ENCODE measurements at regions not wholly inside any gene's neighbourhood (a gene's known extent, or its start where the extent isn't known, plus 50 kb on each side); places are given as distances from the start of the nearest gene placed in this dataset.

DNA sequence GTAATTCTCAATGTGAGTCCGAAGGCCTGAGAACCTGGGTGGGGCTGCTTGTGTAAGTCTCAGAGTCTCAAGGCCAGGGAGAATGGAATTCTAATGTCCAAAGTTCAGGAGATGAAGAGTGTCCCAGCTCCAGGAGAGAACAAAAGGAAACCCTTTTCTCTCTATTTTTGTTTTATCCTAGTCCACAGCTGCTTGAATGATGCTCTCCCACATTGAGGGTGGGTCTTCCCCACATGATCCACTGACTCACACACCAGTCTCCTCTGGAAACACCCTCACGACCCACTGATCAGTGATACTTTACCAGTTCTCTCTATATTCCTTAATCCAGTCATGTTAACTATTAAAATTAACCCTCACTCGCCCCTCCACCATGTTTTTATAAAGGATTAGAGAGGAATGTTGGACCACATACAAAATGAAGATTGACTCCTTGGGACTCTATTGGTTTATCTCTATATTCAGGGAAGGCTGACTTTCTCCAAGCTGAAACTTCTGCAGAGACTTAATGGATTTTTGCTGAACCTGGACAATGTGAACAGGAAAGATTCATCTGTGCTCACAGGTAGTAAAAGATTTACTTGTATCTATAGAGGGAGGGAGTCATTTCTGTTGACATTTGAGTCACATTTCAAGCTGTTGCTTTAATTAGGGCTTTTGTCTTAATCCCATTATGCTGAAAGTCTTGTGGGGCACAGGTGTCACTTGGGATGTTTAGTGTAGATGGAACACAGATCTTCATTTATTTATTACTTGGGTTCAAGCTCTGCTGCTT, 1061.0 kb upstream of the TMEM132C start:
- TF ChIP-seq, protein P1, sequence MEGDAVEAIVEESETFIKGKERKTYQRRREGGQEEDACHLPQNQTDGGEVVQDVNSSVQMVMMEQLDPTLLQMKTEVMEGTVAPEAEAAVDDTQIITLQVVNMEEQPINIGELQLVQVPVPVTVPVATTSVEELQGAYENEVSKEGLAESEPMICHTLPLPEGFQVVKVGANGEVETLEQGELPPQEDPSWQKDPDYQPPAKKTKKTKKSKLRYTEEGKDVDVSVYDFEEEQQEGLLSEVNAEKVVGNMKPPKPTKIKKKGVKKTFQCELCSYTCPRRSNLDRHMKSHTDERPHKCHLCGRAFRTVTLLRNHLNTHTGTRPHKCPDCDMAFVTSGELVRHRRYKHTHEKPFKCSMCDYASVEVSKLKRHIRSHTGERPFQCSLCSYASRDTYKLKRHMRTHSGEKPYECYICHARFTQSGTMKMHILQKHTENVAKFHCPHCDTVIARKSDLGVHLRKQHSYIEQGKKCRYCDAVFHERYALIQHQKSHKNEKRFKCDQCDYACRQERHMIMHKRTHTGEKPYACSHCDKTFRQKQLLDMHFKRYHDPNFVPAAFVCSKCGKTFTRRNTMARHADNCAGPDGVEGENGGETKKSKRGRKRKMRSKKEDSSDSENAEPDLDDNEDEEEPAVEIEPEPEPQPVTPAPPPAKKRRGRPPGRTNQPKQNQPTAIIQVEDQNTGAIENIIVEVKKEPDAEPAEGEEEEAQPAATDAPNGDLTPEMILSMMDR (IDR thresholded peaks at IDR 0.05): no peak
- TF ChIP-seq POLR2A (IDR thresholded peaks at IDR 0.05): no peak
